GM19328 (cell line): ENCODE measurements at regions not wholly inside any gene's neighbourhood (a gene's known extent, or its start where the extent isn't known, plus 50 kb on each side); places are given as distances from the start of the nearest gene placed in this dataset.
"Not testable (repeated sequence)": the region's sequence is repeated elsewhere in the genome, so short reads cannot be mapped to it uniquely, and the experiment has no call there.

Source experiments
- ATAC-seq: cut with Tn5 transposase; IDR thresholded peaks from one replicate; pipeline ENCODE4 v1.9.1; 2021; ENCODE audit warnings: mild to moderate bottlenecking, moderate library complexity; ENCODE audit not compliant: unreplicated experiment

GRCh38 chr12:97005174-97005573 is 98.1 kb downstream of the NEDD1 start:
- no peak for ATAC-seq

- ATAC-seq = no peak
Measured at GRCh38 chr12:97005646-97006045, 98.6 kb downstream of the NEDD1 start.

- ATAC-seq = no peak
Measured at GRCh38 chr12:97006585-97006984, 99.5 kb downstream of the NEDD1 start.

- no peak for ATAC-seq
Measured at GRCh38 chr12:97016163-97016562, 109.1 kb downstream of the NEDD1 start.

- no peak for ATAC-seq
Measured at GRCh38 chr12:97017213-97017612, 110.2 kb downstream of the NEDD1 start.

- ATAC-seq = no peak
Measured at GRCh38 chr12:97022536-97023230, 115.6 kb downstream of the NEDD1 start.

GRCh38 chr12:97024393-97024792 is 117.3 kb downstream of the NEDD1 start:
- no peak for ATAC-seq

GRCh38 chr12:97026901-97027300 is 119.8 kb downstream of the NEDD1 start:
- no peak for ATAC-seq

- ATAC-seq = no peak
Measured at GRCh38 chr12:97027482-97027881, 120.4 kb downstream of the NEDD1 start.

- no peak for ATAC-seq
Measured at GRCh38 chr12:97038131-97038530, 131.1 kb downstream of the NEDD1 start.

GRCh38 chr12:97038834-97039233 is 131.8 kb downstream of the NEDD1 start:
- ATAC-seq = no peak

GRCh38 chr12:97046901-97047300 is 139.8 kb downstream of the NEDD1 start:
- no peak for ATAC-seq

GRCh38 chr12:97047361-97047760 is 140.3 kb downstream of the NEDD1 start:
- ATAC-seq = no peak

GRCh38 chr12:97048421-97049035 is 141.5 kb downstream of the NEDD1 start:
- no peak for ATAC-seq

- no peak for ATAC-seq
Measured at GRCh38 chr12:97050509-97050908, 143.5 kb downstream of the NEDD1 start.

GRCh38 chr12:97051341-97051740 is 144.3 kb downstream of the NEDD1 start:
- ATAC-seq = no peak

GRCh38 chr12:97061171-97061570 is 154.1 kb downstream of the NEDD1 start:
- ATAC-seq = no peak

- ATAC-seq = no peak
Measured at GRCh38 chr12:97063292-97063935, 156.4 kb downstream of the NEDD1 start.

- no peak for ATAC-seq
Measured at GRCh38 chr12:97075161-97075933, 168.3 kb downstream of the NEDD1 start.

GRCh38 chr12:97075934-97076630 is 169.0 kb downstream of the NEDD1 start:
- no peak for ATAC-seq

GRCh38 chr12:97076912-97077311 is 169.9 kb downstream of the NEDD1 start:
- not testable (repeated sequence) for ATAC-seq
